ENCODE measurements at regions not wholly inside any gene's neighbourhood (a gene's known extent, or its start where the extent isn't known, plus 50 kb on each side); places are given as distances from the start of the nearest gene placed in this dataset.
A peak's percentile ranks its signal among the peaks of the same experiment; 100 is the strongest.

DNA sequence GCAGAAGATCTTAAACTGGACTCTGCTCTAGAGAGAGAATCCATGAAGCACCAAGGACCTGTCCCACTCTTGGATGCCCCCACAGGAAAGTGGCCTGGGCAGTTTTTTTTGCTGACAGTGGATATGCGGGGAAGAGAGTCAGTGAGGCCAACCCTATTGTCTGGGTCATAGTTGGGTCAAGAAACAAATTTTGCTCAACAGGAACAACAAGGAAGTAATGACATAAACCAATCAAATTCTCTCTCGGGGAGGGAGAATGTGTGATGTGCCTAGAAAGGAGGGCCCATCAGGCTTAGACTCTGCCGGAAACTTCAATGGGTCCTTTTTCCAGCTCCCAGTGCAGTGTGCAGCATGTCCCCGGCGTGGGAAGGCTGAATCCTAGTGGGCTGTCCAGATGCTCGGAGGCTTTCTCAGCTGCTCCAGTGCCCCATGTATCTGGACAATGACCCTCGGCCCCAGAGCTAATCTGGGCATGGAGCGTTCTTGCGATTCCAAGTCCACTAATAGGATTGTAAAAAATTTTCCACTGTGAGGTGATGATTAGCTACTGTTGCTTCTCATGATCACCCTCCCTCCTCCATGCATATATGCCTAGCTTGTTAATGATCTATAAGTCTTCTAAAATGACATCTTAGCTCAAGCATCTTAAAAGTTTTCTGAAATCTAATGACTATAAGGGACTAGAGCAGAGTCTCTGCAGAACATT is 101.0 kb downstream of the SNX19 start:
- H3K4me3 ChIP-seq = no peak overlapping the region
- H3K4me1 ChIP-seq = no peaks in the 10 kb centered on the region
- H3K9me3 ChIP-seq = no peaks in the 10 kb centered on the region
- H3K36me3 ChIP-seq = no peaks in the 10 kb centered on the region
- no peaks in the 10 kb centered on the region for H3K27me3 ChIP-seq
- no peak for DNase-seq (ENCODE audit: low spot score in 2 of 2)
- peak overlapping the region; percentile 2 to 50 for H3K27ac ChIP-seq
- intact Hi-C loops (cut with DNase I; ENCODE audit: low total_unique reads) = no loop called here
- TF ChIP-seq POLR2AphosphoS5 (IDR thresholded peaks at IDR 0.05) (no peak), POLR2A (IDR thresholded peaks at IDR 0.05) (no peak)
- TF ChIP-seq, protein P1, sequence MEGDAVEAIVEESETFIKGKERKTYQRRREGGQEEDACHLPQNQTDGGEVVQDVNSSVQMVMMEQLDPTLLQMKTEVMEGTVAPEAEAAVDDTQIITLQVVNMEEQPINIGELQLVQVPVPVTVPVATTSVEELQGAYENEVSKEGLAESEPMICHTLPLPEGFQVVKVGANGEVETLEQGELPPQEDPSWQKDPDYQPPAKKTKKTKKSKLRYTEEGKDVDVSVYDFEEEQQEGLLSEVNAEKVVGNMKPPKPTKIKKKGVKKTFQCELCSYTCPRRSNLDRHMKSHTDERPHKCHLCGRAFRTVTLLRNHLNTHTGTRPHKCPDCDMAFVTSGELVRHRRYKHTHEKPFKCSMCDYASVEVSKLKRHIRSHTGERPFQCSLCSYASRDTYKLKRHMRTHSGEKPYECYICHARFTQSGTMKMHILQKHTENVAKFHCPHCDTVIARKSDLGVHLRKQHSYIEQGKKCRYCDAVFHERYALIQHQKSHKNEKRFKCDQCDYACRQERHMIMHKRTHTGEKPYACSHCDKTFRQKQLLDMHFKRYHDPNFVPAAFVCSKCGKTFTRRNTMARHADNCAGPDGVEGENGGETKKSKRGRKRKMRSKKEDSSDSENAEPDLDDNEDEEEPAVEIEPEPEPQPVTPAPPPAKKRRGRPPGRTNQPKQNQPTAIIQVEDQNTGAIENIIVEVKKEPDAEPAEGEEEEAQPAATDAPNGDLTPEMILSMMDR (IDR thresholded peaks at IDR 0.05) = no peak

DNA sequence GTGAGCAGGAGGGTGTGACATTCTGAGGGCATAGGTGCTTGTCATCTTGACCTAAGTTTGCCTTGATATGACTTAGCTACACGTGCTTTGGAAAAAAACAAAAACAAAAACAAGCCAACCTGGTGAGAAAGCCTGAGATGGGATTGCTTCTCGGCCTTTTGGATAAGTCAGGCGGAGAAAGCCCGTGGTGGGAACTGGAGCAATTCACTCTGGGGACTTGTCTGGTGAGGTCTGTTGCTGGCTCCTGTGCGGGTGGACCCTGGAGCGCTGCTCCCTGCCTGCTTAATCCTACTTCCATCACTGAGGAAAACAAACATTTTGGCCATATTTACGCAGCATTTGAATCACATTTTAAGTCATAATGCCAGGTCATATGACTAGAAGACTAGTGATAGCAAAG is 100.3 kb downstream of the SNX19 start:
- Histone ChIP-seq H3K4me1 (no peaks in the 10 kb centered on the region), H3K36me3 (no peaks in the 10 kb centered on the region), H3K27me3 (no peaks in the 10 kb centered on the region), H3K4me3 (no peak overlapping the region), H3K27ac (peak overlapping the region; percentile 50 to 53), H3K9me3 (no peaks in the 10 kb centered on the region)
- intact Hi-C loops (cut with DNase I; ENCODE audit: low total_unique reads) = no loop called here
- TF ChIP-seq, protein P1 (IDR thresholded peaks at IDR 0.05) = no peak
- TF ChIP-seq POLR2AphosphoS5 (IDR thresholded peaks at IDR 0.05) (no peak), POLR2A (IDR thresholded peaks at IDR 0.05) (no peak)
- DNase-seq (ENCODE audit: low spot score in 2 of 2) = no peak

DNA sequence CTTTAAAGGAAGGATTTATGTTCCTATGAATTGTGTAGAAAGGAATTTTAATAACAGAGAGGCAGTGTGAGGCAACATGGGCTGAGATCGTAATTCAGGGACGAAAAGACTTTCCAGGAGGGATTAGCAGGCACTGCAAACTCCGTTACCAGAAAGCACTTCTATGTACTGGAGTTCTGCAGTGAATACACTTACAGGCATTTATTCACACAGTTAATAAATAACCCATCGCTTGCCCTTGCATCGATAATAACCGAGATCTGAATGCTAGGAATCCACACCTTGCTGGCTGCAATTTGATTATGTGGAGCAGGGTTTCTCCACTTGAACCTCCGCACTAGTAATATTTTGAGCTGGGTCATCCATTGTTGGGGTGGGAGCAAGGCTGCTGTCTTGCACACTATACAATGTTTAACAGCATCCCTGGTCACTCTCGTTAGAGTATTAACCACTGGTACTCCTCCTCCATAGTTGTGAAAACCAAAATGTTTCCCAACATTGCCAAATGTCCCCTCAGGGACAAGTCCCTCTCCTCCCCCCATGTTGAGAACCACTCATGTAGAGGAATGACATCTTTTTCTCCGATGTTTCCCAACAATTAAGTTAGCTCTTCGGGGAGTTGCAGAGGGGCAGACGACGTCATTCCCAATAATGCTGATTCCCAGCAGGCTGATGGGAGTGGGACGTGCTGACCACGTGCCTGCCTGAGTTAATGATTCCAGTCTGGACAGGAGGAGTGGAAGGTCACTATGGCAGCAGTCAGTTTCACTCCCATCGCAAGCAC is 99.5 kb downstream of the SNX19 start:
- H3K4me1 ChIP-seq = no peaks in the 10 kb centered on the region
- no peaks in the 10 kb centered on the region for H3K36me3 ChIP-seq
- intact Hi-C loops (cut with DNase I; ENCODE audit: low total_unique reads) = no loop called here
- TF ChIP-seq POLR2A (IDR thresholded peaks at IDR 0.05) (no peak), POLR2AphosphoS5 (IDR thresholded peaks at IDR 0.05) (peak in 2 of 3 donors; percentile 53 to 84)
- peak overlapping the region; percentile 50 to 73 for H3K27ac ChIP-seq
- no peaks in the 10 kb centered on the region for H3K27me3 ChIP-seq
- no peaks in the 10 kb centered on the region for H3K9me3 ChIP-seq
- DNase-seq (ENCODE audit: low spot score in 2 of 2) = no peak
- no peak overlapping the region for H3K4me3 ChIP-seq

DNA sequence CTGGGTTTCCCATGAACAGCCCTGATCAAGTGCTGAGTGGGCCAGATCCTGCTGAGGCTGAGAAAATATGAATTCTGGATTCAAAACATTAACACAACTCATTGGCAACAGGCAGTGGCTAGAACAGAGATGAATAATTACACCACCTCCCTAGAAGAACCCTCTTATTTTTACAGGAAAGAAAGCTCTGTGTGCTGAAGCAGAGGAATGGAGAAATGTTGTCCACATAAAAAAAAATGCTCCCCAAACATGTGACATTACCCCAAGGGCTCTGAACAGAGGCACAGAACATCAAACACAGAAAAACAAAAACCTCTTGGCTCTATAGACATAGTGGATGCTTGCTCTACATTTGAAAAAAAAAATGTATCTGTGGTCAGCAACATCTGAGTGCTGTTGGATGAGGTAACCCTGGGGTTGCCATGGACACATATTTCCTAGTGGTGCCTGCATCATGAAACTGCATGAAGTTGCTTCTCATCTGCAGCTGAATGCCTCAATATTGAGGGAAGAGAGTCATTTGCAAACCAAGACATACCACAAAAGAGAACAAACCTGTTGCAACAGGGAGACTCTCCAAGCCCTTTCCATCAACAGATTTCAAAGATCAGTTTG is 98.8 kb downstream of the SNX19 start:
- intact Hi-C loops (cut with DNase I; ENCODE audit: low total_unique reads) = no loop called here
- Histone ChIP-seq H3K4me3 (no peak overlapping the region), H3K4me1 (no peaks in the 10 kb centered on the region), H3K27ac (peak overlapping the region; percentile 50 to 73), H3K27me3 (no peaks in the 10 kb centered on the region), H3K9me3 (no peaks in the 10 kb centered on the region), H3K36me3 (no peaks in the 10 kb centered on the region)
- TF ChIP-seq POLR2AphosphoS5 (IDR thresholded peaks at IDR 0.05) (no peak), POLR2A (IDR thresholded peaks at IDR 0.05) (no peak)
- TF ChIP-seq, protein P1 (IDR thresholded peaks at IDR 0.05) = no peak
- DNase-seq (ENCODE audit: low spot score in 2 of 2) = no peak

DNA sequence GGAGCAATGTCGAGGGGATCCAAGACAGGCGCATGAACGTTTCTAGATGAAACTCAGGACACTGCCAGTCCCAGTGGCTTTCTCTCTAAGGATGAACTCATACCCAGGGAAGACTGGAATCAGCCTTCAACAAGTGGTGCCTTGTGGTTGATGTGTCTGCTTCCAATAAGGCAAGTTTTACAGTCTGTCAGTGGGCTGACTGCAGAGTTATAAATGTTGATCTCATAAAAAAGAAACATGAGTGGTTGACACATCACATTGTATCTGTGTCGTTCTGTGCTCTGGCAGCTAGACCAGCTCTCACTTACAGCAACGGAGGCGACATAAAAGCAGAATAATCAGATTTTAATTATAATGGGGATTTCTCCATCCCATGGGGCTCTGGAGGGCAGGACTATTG is 96.7 kb downstream of the SNX19 start:
- no peaks in the 10 kb centered on the region for H3K27me3 ChIP-seq
- H3K4me1 ChIP-seq = no peaks in the 10 kb centered on the region
- no peaks in the 10 kb centered on the region for H3K36me3 ChIP-seq
- TF ChIP-seq POLR2A (IDR thresholded peaks at IDR 0.05) (no peak), POLR2AphosphoS5 (IDR thresholded peaks at IDR 0.05) (no peak)
- TF ChIP-seq, protein P1 (IDR thresholded peaks at IDR 0.05) = no peak
- intact Hi-C loops (cut with DNase I; ENCODE audit: low total_unique reads) = no loop called here
- no peaks in the 10 kb centered on the region for H3K9me3 ChIP-seq
- H3K27ac ChIP-seq = no peak overlapping the region
- DNase-seq (ENCODE audit: low spot score in 2 of 2) = no peak
- H3K4me3 ChIP-seq = no peak overlapping the region
